ENCODE measurements at regions not wholly inside any gene's neighbourhood (a gene's known extent, or its start where the extent isn't known, plus 50 kb on each side); places are given as distances from the start of the nearest gene placed in this dataset.

- DNase-seq (ENCODE audit: low read depth) = no peak
Measured at GRCh38 chr5:65068410-65068809, 299.7 kb downstream of the CWC27 start.

GRCh38 chr5:65070026-65070425 lies 301.3 kb downstream of the CWC27 start:
- DNase-seq (ENCODE audit: low read depth) = no peak

GRCh38 chr5:65072850-65073249 lies 304.1 kb downstream of the CWC27 start:
- no peak for DNase-seq (ENCODE audit: low read depth)

- DNase-seq (ENCODE audit: low read depth) = no peak
Measured at GRCh38 chr5:65073250-65073661, 304.5 kb downstream of the CWC27 start.

GRCh38 chr5:65075623-65076250 lies 307.0 kb downstream of the CWC27 start:
- DNase-seq (ENCODE audit: low read depth) = no peak

- DNase-seq (ENCODE audit: low read depth) = peak; percentile 30
Measured at GRCh38 chr5:65076251-65076869, 307.6 kb downstream of the CWC27 start.

- DNase-seq (ENCODE audit: low read depth) = no peak
Measured at GRCh38 chr5:65077653-65078052, 308.9 kb downstream of the CWC27 start.

GRCh38 chr5:65078331-65078730 lies 309.6 kb downstream of the CWC27 start:
- DNase-seq (ENCODE audit: low read depth) = no peak

GRCh38 chr5:65081071-65081470 lies 312.3 kb downstream of the CWC27 start:
- DNase-seq (ENCODE audit: low read depth) = no peak

GRCh38 chr5:65084795-65085515 lies 316.2 kb downstream of the CWC27 start:
- DNase-seq (ENCODE audit: low read depth) = no peak

GRCh38 chr5:65085516-65085850 lies 316.8 kb downstream of the CWC27 start:
- no peak for DNase-seq (ENCODE audit: low read depth)

- no peak for DNase-seq (ENCODE audit: low read depth)
Measured at GRCh38 chr5:65086234-65086890, 317.6 kb downstream of the CWC27 start.

GRCh38 chr5:65087154-65087553 lies 318.4 kb downstream of the CWC27 start:
- DNase-seq (ENCODE audit: low read depth) = no peak

GRCh38 chr5:65094279-65094678 lies 325.5 kb downstream of the CWC27 start:
- no peak for DNase-seq (ENCODE audit: low read depth)

- DNase-seq (ENCODE audit: low read depth) = no peak
Measured at GRCh38 chr5:65098393-65098792, 329.7 kb downstream of the CWC27 start.

All from stimulated activated CD8-positive, alpha-beta memory T cell treated with anti-CD3 and anti-CD28 coated beads, Interleukin-12 subunit alpha, Interleukin-12 subunit beta, amount 100 ng/mL, for 1 hour (primary cell).